ENCODE measurements at regions not wholly inside any gene's neighbourhood (a gene's known extent, or its start where the extent isn't known, plus 50 kb on each side); places are given as distances from the start of the nearest gene placed in this dataset.

GRCh38 chr10:105383978-105384377, 742.9 kb downstream of the SORCS3 start:
- H3K4me3 ChIP-seq (ENCODE audit: low read depth, low read length) = no peak overlapping the region
- no peak for DNase-seq (ENCODE audit: low read depth)
- no peak for TF ChIP-seq CTCF (conservative IDR thresholded peaks at IDR 0.05; ENCODE audit: low read depth, low read length)

- no peak for DNase-seq (ENCODE audit: low read depth)
- no peak for TF ChIP-seq CTCF (conservative IDR thresholded peaks at IDR 0.05; ENCODE audit: low read depth, low read length)
- no peak overlapping the region for H3K4me3 ChIP-seq (ENCODE audit: low read depth, low read length)
Observed at GRCh38 chr10:105370692-105371091, 729.6 kb downstream of the SORCS3 start.

- TF ChIP-seq CTCF (conservative IDR thresholded peaks at IDR 0.05; ENCODE audit: low read depth, low read length) = no peak
- no peak overlapping the region for H3K4me3 ChIP-seq (ENCODE audit: low read depth, low read length)
Observed at GRCh38 chr10:105359708-105360107, 718.6 kb downstream of the SORCS3 start.

GRCh38 chr10:105358911-105359310, 717.8 kb downstream of the SORCS3 start:
- DNase-seq (ENCODE audit: low read depth) = no peak
- no peak overlapping the region for H3K4me3 ChIP-seq (ENCODE audit: low read depth, low read length)
- TF ChIP-seq CTCF (conservative IDR thresholded peaks at IDR 0.05; ENCODE audit: low read depth, low read length) = no peak

More at GRCh38 chr10:105359708-105360107, 718.6 kb downstream of the SORCS3 start:
- DNase-seq (ENCODE audit: low read depth) = no peak

DNA sequence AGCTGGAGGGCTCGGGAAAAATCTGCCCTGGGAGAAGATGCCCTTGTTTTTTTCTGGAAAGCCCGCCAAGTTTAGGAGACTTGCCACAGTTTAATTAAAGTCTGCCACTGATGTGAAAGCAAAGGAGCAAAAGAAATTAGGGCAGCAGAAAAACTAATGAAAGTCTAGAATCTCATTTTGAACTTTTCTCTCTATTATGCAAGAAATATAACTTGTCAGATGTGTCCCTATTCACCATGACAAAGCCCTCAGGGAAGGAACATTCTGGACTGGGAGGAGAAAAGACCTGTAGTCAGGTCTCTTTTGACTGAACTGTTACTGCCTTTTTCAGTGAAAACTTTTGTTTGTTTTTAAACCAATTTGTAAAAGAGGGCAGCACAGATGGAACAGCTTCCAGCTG, 715.5 kb downstream of the SORCS3 start:
- no peak overlapping the region for H3K4me3 ChIP-seq (ENCODE audit: low read depth, low read length)
- no peak for DNase-seq (ENCODE audit: low read depth)
- no peak for TF ChIP-seq CTCF (conservative IDR thresholded peaks at IDR 0.05; ENCODE audit: low read depth, low read length)

DNA sequence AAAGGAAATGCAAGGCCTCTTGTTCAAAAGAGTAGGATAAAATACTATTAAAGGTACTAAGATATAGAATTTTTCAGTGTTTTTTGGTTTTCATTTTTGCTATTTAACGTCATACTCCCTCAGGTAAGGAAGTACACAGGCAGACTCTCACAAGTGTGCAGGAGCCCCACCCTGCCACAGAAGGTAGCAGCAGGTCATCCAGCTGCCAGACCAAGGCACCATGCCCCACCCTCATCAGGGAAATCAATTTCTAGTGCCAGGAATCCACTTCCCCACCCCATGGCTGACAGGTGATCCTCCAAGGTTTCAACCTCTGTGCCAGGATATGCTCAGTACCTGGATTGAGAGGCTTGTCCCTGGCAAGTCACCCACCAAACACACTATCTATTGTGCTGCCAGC, 712.9 kb downstream of the SORCS3 start:
- no peak overlapping the region for H3K4me3 ChIP-seq (ENCODE audit: low read depth, low read length)
- TF ChIP-seq CTCF (conservative IDR thresholded peaks at IDR 0.05; ENCODE audit: low read depth, low read length) = no peak
- DNase-seq (ENCODE audit: low read depth) = no peak

DNA sequence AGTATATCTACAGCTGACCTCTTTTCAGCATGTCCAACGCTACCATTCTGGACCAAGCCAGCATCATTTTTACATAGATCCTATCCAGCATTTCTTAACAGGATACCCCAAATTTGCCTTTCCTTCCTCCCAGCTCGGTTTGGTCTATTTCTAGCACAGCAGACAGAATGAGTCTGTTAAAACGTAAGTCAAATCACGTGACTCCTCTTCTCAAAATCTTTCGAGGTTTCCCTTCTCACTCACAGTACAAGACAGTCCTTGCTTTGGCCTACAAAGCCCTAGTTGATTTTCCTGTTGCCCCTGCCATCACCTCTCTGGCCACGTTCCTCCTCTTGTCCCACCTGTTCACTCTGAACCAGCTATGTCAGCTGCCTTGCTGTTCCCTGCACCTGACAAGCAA, 711.7 kb downstream of the SORCS3 start:
- H3K4me3 ChIP-seq (ENCODE audit: low read depth, low read length) = no peak overlapping the region
- DNase-seq (ENCODE audit: low read depth) = no peak
- no peak for TF ChIP-seq CTCF (conservative IDR thresholded peaks at IDR 0.05; ENCODE audit: low read depth, low read length)
